Forelimb muscle (tissue), 1 donor: ENCODE measurements at regions not wholly inside any gene's neighbourhood (a gene's known extent, or its start where the extent isn't known, plus 50 kb on each side); places are given as distances from the start of the nearest gene placed in this dataset.
"Not testable (repeated sequence)": the region's sequence is repeated elsewhere in the genome, so short reads cannot be mapped to it uniquely, and the experiment has no call there.

Experiments used
- DNase-seq: peaks from one replicate; pipeline ENCODE4 v3.0.0-alpha.2; 2013; ENCODE audit warnings: low read depth

GRCh38 chr12:76180401-76181277 lies 96.2 kb upstream of the NAP1L1 start:
- DNase-seq = no peak

- no peak for DNase-seq
These were observed 94.0 kb upstream of the NAP1L1 start for GRCh38 chr12:76178452-76178851.

GRCh38 chr12:76177821-76178220 lies 93.3 kb upstream of the NAP1L1 start:
- no peak for DNase-seq

GRCh38 chr12:76176940-76177339 lies 92.5 kb upstream of the NAP1L1 start:
- DNase-seq = no peak

- not testable (repeated sequence) for DNase-seq
These were observed 91.5 kb upstream of the NAP1L1 start for GRCh38 chr12:76175946-76176345.

GRCh38 chr12:76173756-76174155 lies 89.3 kb upstream of the NAP1L1 start:
- no peak for DNase-seq

- DNase-seq = no peak
These were observed 74.2 kb upstream of the NAP1L1 start for GRCh38 chr12:76158518-76159321.

GRCh38 chr12:76156726-76157125 lies 72.2 kb upstream of the NAP1L1 start:
- no peak for DNase-seq

- no peak for DNase-seq
These were observed 71.8 kb upstream of the NAP1L1 start for GRCh38 chr12:76156314-76156713.

GRCh38 chr12:76155157-76155670 lies 70.7 kb upstream of the NAP1L1 start:
- no peak for DNase-seq

- DNase-seq = no peak
These were observed 69.1 kb upstream of the NAP1L1 start for GRCh38 chr12:76153616-76154015.

GRCh38 chr12:76152181-76152807 lies 67.8 kb upstream of the NAP1L1 start:
- no peak for DNase-seq

GRCh38 chr12:76144245-76144549 lies 59.7 kb upstream of the NAP1L1 start:
- DNase-seq = no peak

GRCh38 chr12:76143343-76144244 lies 59.1 kb upstream of the NAP1L1 start:
- DNase-seq = no peak

GRCh38 chr12:76142305-76142704 lies 57.8 kb upstream of the NAP1L1 start:
- no peak for DNase-seq

- DNase-seq = no peak
These were observed 54.2 kb upstream of the NAP1L1 start for GRCh38 chr12:76138656-76139055.

- DNase-seq = no peak
These were observed 53.1 kb upstream of the NAP1L1 start for GRCh38 chr12:76137606-76138005.

GRCh38 chr12:76135456-76135855 lies 51.0 kb upstream of the NAP1L1 start:
- DNase-seq = no peak
